ENCODE measurements at regions not wholly inside any gene's neighbourhood (a gene's known extent, or its start where the extent isn't known, plus 50 kb on each side); places are given as distances from the start of the nearest gene placed in this dataset.

DNA sequence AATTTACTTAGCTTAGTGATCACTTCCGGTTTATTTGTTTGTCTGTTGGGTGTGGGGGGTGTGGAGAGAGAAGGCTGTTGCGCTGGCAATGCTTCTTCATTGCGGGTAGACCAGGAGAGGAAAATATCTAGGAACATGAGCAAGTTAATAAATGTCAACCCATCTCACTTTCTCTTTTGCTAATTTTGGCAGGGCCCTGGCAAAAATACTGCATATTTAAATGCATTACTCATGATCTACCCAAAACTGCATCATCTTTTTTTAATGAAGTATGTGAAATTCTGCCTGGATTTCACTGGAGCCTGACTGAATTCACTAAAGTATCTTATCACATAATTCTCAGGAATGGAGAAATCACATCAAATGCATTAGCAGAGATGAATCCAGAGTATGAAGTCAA, 1131.0 kb upstream of the NXPH2 start:
- TF ChIP-seq, protein P1, sequence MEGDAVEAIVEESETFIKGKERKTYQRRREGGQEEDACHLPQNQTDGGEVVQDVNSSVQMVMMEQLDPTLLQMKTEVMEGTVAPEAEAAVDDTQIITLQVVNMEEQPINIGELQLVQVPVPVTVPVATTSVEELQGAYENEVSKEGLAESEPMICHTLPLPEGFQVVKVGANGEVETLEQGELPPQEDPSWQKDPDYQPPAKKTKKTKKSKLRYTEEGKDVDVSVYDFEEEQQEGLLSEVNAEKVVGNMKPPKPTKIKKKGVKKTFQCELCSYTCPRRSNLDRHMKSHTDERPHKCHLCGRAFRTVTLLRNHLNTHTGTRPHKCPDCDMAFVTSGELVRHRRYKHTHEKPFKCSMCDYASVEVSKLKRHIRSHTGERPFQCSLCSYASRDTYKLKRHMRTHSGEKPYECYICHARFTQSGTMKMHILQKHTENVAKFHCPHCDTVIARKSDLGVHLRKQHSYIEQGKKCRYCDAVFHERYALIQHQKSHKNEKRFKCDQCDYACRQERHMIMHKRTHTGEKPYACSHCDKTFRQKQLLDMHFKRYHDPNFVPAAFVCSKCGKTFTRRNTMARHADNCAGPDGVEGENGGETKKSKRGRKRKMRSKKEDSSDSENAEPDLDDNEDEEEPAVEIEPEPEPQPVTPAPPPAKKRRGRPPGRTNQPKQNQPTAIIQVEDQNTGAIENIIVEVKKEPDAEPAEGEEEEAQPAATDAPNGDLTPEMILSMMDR (IDR thresholded peaks at IDR 0.05; ENCODE audit: borderline replicate concordance, extremely low read depth, low read length, poor library complexity, severe bottlenecking): no peak
- TF ChIP-seq EZH2 (IDR thresholded peaks at IDR 0.05; ENCODE audit: borderline replicate concordance, low read depth, low read length, severe bottlenecking): no peak

Data from DND-41 (cell line).